WTC11 (cell line): ENCODE measurements at regions not wholly inside any gene's neighbourhood (a gene's known extent, or its start where the extent isn't known, plus 50 kb on each side); places are given as distances from the start of the nearest gene placed in this dataset.

Source experiments
- ATAC-seq: fragments of 200-7000 bp; cut with Tn5 transposase; 2 replicates; pipeline ENCODE4 v1.10.0; 2021; ENCODE audit warnings: mild to moderate bottlenecking, moderate library complexity
- CTCF ChIA-PET: fragments of 300-600 bp; sonication (Branson Sonifier 250); formaldehyde crosslinking; loops from one replicate; lab custom pipeline; 2021; ENCODE audit warnings: antibody characterized with exemption; lab: Charles Lee
- POLR2A ChIA-PET: fragments of 350-600 bp; sonication (Branson Sonifier 250); formaldehyde crosslinking; loops from one replicate; lab custom pipeline; 2021; ENCODE audit warnings: antibody characterized with exemption; lab: Charles Lee
- DNase-seq: peaks from one replicate; pipeline ENCODE4 v3.0.0; 2021; ENCODE audit warnings: low spot score
- H3K27ac Mint-ChIP-seq: 2 replicates; pipeline ENCODE4 v1.8.0; 2021; ENCODE audit warnings: mixed read lengths
- H3K27me3 Mint-ChIP-seq: 2 replicates; pipeline ENCODE4 v1.8.0; 2021; ENCODE audit warnings: low read depth, mild to moderate bottlenecking, moderate library complexity, mixed read lengths
- H3K36me3 Mint-ChIP-seq: 2 replicates; pipeline ENCODE4 v1.8.0; 2021; ENCODE audit warnings: mixed read lengths
- H3K4me1 Mint-ChIP-seq: 2 replicates; pipeline ENCODE4 v1.8.0; 2022; ENCODE audit warnings: mixed read lengths
- H3K4me3 Mint-ChIP-seq: 2 replicates; pipeline ENCODE4 v1.8.0; 2021; ENCODE audit warnings: mild to moderate bottlenecking, moderate library complexity, mixed read lengths
- H3K9me3 Mint-ChIP-seq: 2 replicates; pipeline ENCODE4 v1.8.0; 2021; ENCODE audit warnings: mixed read lengths
- ATF6 ChIP-seq: sonication (generic); formaldehyde crosslinking; IDR thresholded peaks from 2 replicates; pipeline ENCODE4 v1.8.1; 2023; ENCODE audit warnings: mild to moderate bottlenecking, missing genetic modification reagents
- CREM ChIP-seq: sonication (generic); formaldehyde crosslinking; IDR thresholded peaks from 2 replicates; pipeline ENCODE4 v1.8.1; 2022; ENCODE audit warnings: mild to moderate bottlenecking, missing genetic modification reagents, moderate library complexity
- ELF4 ChIP-seq: sonication (generic); formaldehyde crosslinking; IDR thresholded peaks from 2 replicates; pipeline ENCODE4 v1.8.1; 2022; ENCODE audit warnings: low read depth, mild to moderate bottlenecking, moderate library complexity, missing genetic modification reagents
- EMX1 ChIP-seq: fragments of 250-450 bp; sonication (Bioruptor Pico); IDR thresholded peaks from 2 replicates; pipeline ENCODE4 v1.8.0; 2021; ENCODE audit warnings: mild to moderate bottlenecking
- HMGXB4 ChIP-seq: sonication (generic); formaldehyde crosslinking; IDR thresholded peaks from 2 replicates; pipeline ENCODE4 v1.8.1; 2023; ENCODE audit warnings: mild to moderate bottlenecking, moderate library complexity, missing genetic modification reagents
- IRF2 ChIP-seq: sonication (generic); formaldehyde crosslinking; IDR thresholded peaks from 2 replicates; pipeline ENCODE4 v1.8.0; 2022; ENCODE audit warnings: low read depth, missing genetic modification reagents, borderline replicate concordance
- MYBL2 ChIP-seq: sonication (generic); formaldehyde crosslinking; IDR thresholded peaks from 2 replicates; pipeline ENCODE4 v1.8.1; 2023; ENCODE audit warnings: mild to moderate bottlenecking, moderate library complexity, missing genetic modification reagents
- NR2C2 ChIP-seq: sonication (generic); formaldehyde crosslinking; IDR thresholded peaks from 2 replicates; pipeline ENCODE4 v1.8.0; 2022; ENCODE audit warnings: mild to moderate bottlenecking, missing genetic modification reagents
- PRDM15 ChIP-seq: sonication (generic); formaldehyde crosslinking; IDR thresholded peaks from 2 replicates; pipeline ENCODE4 v1.8.0; 2022; ENCODE audit warnings: missing genetic modification reagents
- RORB ChIP-seq: fragments of 250-450 bp; sonication (Bioruptor Pico); IDR thresholded peaks from 2 replicates; pipeline ENCODE4 v1.9.0; 2021; ENCODE audit warnings: mild to moderate bottlenecking
- STAT6 ChIP-seq: sonication (generic); formaldehyde crosslinking; conservative IDR thresholded peaks from 2 replicates; pipeline ENCODE4 v1.8.1; 2023; ENCODE audit warnings: mild to moderate bottlenecking, low read depth, missing genetic modification reagents, moderate library complexity
- TCF7 ChIP-seq: sonication (generic); formaldehyde crosslinking; IDR thresholded peaks from 2 replicates; pipeline ENCODE4 v1.8.0; 2022; ENCODE audit warnings: mild to moderate bottlenecking, low read depth, missing genetic modification reagents, moderate library complexity
- ZMAT4 ChIP-seq: fragments of 250-450 bp; sonication (Bioruptor Pico); IDR thresholded peaks from 2 replicates; pipeline ENCODE4 v1.9.0; 2021; ENCODE audit warnings: mild to moderate bottlenecking
- ZNF281 ChIP-seq: sonication (generic); formaldehyde crosslinking; IDR thresholded peaks from 2 replicates; pipeline ENCODE4 v1.8.0; 2023; ENCODE audit warnings: mild to moderate bottlenecking, missing genetic modification reagents

- CTCF ChIA-PET = no interaction called here
- no peak for ATAC-seq
- POLR2A ChIA-PET = no interaction called here
Observed at GRCh38 chr2:40746191-40746590, 294.3 kb upstream of the SLC8A1 start.

More at GRCh38 chr2:40746191-40746590, 294.3 kb upstream of the SLC8A1 start:
- Mint-ChIP-seq H3K4me1 (no peaks in the 10 kb centered on the region; the same call in 1 of the 2 replicates), H3K36me3 (no peaks in the 10 kb centered on the region), H3K4me3 (no peak overlapping the region), H3K27me3 (no peaks in the 10 kb centered on the region), H3K9me3 (peaks cover 7% of the 10 kb centered on the region), H3K27ac (no peak overlapping the region)
- TF ChIP-seq HMGXB4 (CRISPR knock-in tag) (no peak), IRF2 (CRISPR knock-in tag) (no peak), EMX1 (CRISPR knock-in tag) (no peak), ZNF281 (no peak), MYBL2 (CRISPR knock-in tag) (no peak), TCF7 (CRISPR knock-in tag) (no peak), STAT6 (CRISPR knock-in tag) (no peak), NR2C2 (CRISPR knock-in tag) (no peak), ATF6 (CRISPR knock-in tag) (no peak), RORB (CRISPR knock-in tag) (no peak), PRDM15 (no peak), ELF4 (CRISPR knock-in tag) (no peak), CREM (CRISPR knock-in tag) (no peak), ZMAT4 (no peak)
- no peak for DNase-seq
